ENCODE measurements at regions not wholly inside any gene's neighbourhood (a gene's known extent, or its start where the extent isn't known, plus 50 kb on each side); places are given as distances from the start of the nearest gene placed in this dataset.

GRCh38 chr4:117239434-117239833, 154.1 kb upstream of the TRAM1L1 start:
- H3K9me3 ChIP-seq (ENCODE audit: insufficient read depth, low read depth) = no peaks in the 10 kb centered on the region
- H3K36me3 ChIP-seq (ENCODE audit: low read depth) = no peaks in the 10 kb centered on the region
- no peak overlapping the region for H2AFZ ChIP-seq
- H3K27me3 ChIP-seq (ENCODE audit: insufficient read depth, low read depth) = no peaks in the 10 kb centered on the region
- no peaks in the 10 kb centered on the region for H4K20me1 ChIP-seq (ENCODE audit: insufficient read depth)
- no peak overlapping the region for H3K4me3 ChIP-seq
- CTCF ChIA-PET = no interaction called here
- BruUV-seq (replicated peaks) = no TSS peak
- no peak for TF ChIP-seq EZH2 (IDR thresholded peaks at IDR 0.05; ENCODE audit: low read depth)
- no peak for TF ChIP-seq CTCF (conservative IDR thresholded peaks at IDR 0.05)
- no peak for DNase-seq
- H3K4me2 ChIP-seq = no peak overlapping the region
- POLR2A ChIA-PET (ENCODE audit: unreplicated experiment) = no interaction called here
- intact Hi-C loops (cut with micrococcal nuclease; ENCODE audit: unreplicated experiment) = no loop called here
- no peaks in the 10 kb centered on the region for H3K9me2 ChIP-seq (ENCODE audit: insufficient read depth)
- no peaks in the 10 kb centered on the region for H3K79me2 ChIP-seq (ENCODE audit: low read depth)
- no peaks in the 10 kb centered on the region for H3F3A ChIP-seq (ENCODE audit: insufficient read depth, low read depth)
- no peaks in the 10 kb centered on the region for H3K4me1 ChIP-seq (replicated peaks; ENCODE audit: insufficient read depth)
- no peak overlapping the region for H3K27ac ChIP-seq

- H3K27ac ChIP-seq = no peak overlapping the region
- no peaks in the 10 kb centered on the region for H3K36me3 ChIP-seq (ENCODE audit: low read depth)
- ChIA-PET POLR2A (ENCODE audit: unreplicated experiment) (no interaction called here), CTCF (no interaction called here)
- no peaks in the 10 kb centered on the region for H3K9me3 ChIP-seq (ENCODE audit: insufficient read depth, low read depth)
- TF ChIP-seq CTCF (conservative IDR thresholded peaks at IDR 0.05) (no peak), EZH2 (IDR thresholded peaks at IDR 0.05; ENCODE audit: low read depth) (no peak)
- H3K4me1 ChIP-seq (replicated peaks; ENCODE audit: insufficient read depth) = no peaks in the 10 kb centered on the region
- no peak overlapping the region for H3K4me2 ChIP-seq
- no peaks in the 10 kb centered on the region for H3K27me3 ChIP-seq (ENCODE audit: insufficient read depth, low read depth)
- no peak overlapping the region for H3K4me3 ChIP-seq
- no peaks in the 10 kb centered on the region for H3K79me2 ChIP-seq (ENCODE audit: low read depth)
- no TSS peak for BruUV-seq (replicated peaks)
- H2AFZ ChIP-seq = no peak overlapping the region
- no peaks in the 10 kb centered on the region for H3K9me2 ChIP-seq (ENCODE audit: insufficient read depth)
- H4K20me1 ChIP-seq (ENCODE audit: insufficient read depth) = no peaks in the 10 kb centered on the region
- DNase-seq = no peak
- intact Hi-C loops (cut with micrococcal nuclease; ENCODE audit: unreplicated experiment) = no loop called here
- H3F3A ChIP-seq (ENCODE audit: insufficient read depth, low read depth) = no peaks in the 10 kb centered on the region
Measured at GRCh38 chr4:117249333-117249732, 164.0 kb upstream of the TRAM1L1 start.

GRCh38 chr4:117264072-117264471, 178.7 kb upstream of the TRAM1L1 start:
- H3F3A ChIP-seq (ENCODE audit: insufficient read depth, low read depth) = no peaks in the 10 kb centered on the region
- H3K4me3 ChIP-seq = no peak overlapping the region
- TF ChIP-seq CTCF (conservative IDR thresholded peaks at IDR 0.05) = no peak
- no peak for TF ChIP-seq EZH2 (IDR thresholded peaks at IDR 0.05; ENCODE audit: low read depth)
- H3K27me3 ChIP-seq (ENCODE audit: insufficient read depth, low read depth) = no peaks in the 10 kb centered on the region
- POLR2A ChIA-PET (ENCODE audit: unreplicated experiment) = no interaction called here
- no peak overlapping the region for H3K27ac ChIP-seq
- H3K9me2 ChIP-seq (ENCODE audit: insufficient read depth) = no peaks in the 10 kb centered on the region
- no peaks in the 10 kb centered on the region for H3K79me2 ChIP-seq (ENCODE audit: low read depth)
- H3K4me2 ChIP-seq = no peak overlapping the region
- no peak overlapping the region for H2AFZ ChIP-seq
- DNase-seq = no peak
- intact Hi-C loops (cut with micrococcal nuclease; ENCODE audit: unreplicated experiment) = no loop called here
- no TSS peak for BruUV-seq (replicated peaks)
- no peaks in the 10 kb centered on the region for H3K4me1 ChIP-seq (replicated peaks; ENCODE audit: insufficient read depth)
- H4K20me1 ChIP-seq (ENCODE audit: insufficient read depth) = no peaks in the 10 kb centered on the region
- H3K9me3 ChIP-seq (ENCODE audit: insufficient read depth, low read depth) = no peaks in the 10 kb centered on the region
- no peaks in the 10 kb centered on the region for H3K36me3 ChIP-seq (ENCODE audit: low read depth)
- CTCF ChIA-PET = no interaction called here

Measured in PC-9 (cell line).